ENCODE measurements at regions not wholly inside any gene's neighbourhood (a gene's known extent, or its start where the extent isn't known, plus 50 kb on each side); places are given as distances from the start of the nearest gene placed in this dataset.

GRCh38 chrX:8232406-8232805, 61.3 kb upstream of the VCX2 start:
- no peak for DNase-seq (ENCODE audit: low spot score)

- DNase-seq (ENCODE audit: low spot score), result no peak
These were observed 62.0 kb upstream of the VCX2 start for GRCh38 chrX:8233091-8233490.

GRCh38 chrX:8235026-8235425, 64.0 kb upstream of the VCX2 start:
- DNase-seq (ENCODE audit: low spot score), result no peak

DNA sequence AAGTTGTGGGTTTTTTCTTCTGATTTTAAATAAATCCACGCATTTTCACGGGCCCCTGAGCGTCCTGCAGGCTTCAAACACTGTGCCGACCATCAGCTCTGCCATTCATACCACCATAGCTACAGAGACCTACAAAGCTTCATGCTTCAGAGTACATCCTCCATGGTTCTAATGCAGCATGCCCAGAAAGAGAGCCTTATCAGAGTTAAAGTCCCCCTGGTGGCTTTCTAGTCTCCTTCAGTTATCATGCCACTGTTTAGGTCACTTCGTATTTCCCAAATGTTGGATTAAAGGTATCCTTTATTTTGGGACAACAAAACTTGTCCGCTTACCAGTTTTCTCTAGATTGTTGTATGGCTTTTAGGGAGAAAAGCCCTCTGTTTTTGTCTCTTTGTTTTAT, 66.7 kb upstream of the VCX2 start:
- no peak for DNase-seq (ENCODE audit: low spot score)

GRCh38 chrX:8242431-8243020, 71.5 kb upstream of the VCX2 start:
- no peak for DNase-seq (ENCODE audit: low spot score)

GRCh38 chrX:8244301-8244700, 73.2 kb upstream of the VCX2 start:
- no peak for DNase-seq (ENCODE audit: low spot score)

- no peak for DNase-seq (ENCODE audit: low spot score)
These were observed 74.3 kb upstream of the VCX2 start for GRCh38 chrX:8245411-8245810.

DNA sequence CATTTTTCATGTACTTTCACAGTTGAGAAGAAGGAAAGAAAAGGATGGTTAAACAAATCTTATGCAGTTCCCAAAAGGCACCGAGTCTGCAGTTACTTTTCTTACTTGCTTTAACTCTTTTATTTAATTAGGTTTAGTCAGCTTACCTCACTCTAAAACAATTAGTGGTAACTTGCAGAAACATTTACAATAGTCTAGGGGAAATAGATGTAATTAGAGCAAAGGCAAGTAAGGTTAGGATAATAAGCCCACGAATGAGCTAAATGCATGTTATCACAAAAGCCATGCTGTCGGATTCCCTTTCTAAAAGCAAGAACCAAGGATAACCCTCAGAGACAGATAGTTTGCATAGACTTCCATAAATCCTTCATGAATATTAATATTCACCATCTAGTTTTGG, 82.0 kb upstream of the VCX2 start:
- DNase-seq (ENCODE audit: low spot score), result no peak

DNA sequence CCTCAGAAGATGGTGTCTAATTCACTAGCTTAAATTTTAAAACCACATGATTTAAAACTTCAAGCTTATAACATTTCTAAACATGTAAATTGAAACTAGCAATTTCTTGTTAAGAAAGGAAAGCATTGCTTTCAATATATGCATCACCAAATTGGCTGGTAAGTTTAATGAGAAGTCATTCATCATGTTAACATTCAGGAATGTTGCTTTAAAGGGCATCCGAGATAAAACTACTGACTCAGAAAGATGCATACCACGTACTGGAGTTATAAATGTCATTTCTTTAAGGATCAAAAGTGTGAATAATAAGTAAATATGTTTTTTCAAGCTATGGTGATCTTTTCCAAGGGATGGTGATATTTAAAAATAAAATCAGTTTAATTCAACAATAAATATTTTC, 83.3 kb upstream of the VCX2 start:
- DNase-seq (ENCODE audit: low spot score), result no peak

GRCh38 chrX:8272821-8273220, 101.8 kb upstream of the VCX2 start:
- DNase-seq (ENCODE audit: low spot score), result no peak

- peak; percentile 74 for DNase-seq (ENCODE audit: low spot score)
These were observed 102.4 kb upstream of the VCX2 start for GRCh38 chrX:8273451-8273895.

DNA sequence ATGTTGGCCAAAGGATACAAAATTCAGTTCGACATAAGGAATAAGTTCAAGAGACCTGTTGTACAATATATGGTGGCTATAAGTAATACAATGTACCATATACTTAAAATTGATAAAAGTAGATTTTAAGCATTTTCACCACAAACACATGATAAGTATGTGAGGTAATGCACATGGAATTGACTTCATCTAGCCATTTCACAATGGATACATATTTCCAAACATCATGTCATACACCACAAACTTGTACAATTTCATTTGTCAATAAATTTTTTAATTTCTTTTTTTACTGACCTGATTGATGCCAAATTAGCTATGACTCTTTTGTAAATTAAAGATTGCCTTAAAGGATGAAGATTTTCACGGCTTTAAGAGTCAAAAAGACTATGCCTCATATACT, 103.1 kb upstream of the VCX2 start:
- DNase-seq (ENCODE audit: low spot score), result no peak

GRCh38 chrX:8278557-8278956, 107.5 kb upstream of the VCX2 start:
- peak; percentile 17 for DNase-seq (ENCODE audit: low spot score)

- no peak for DNase-seq (ENCODE audit: low spot score)
These were observed 108.3 kb upstream of the VCX2 start for GRCh38 chrX:8279323-8279722.

GRCh38 chrX:8284131-8284530, 113.1 kb upstream of the VCX2 start:
- peak; percentile 86 for DNase-seq (ENCODE audit: low spot score)

GRCh38 chrX:8288590-8288989, 117.5 kb upstream of the VCX2 start:
- DNase-seq (ENCODE audit: low spot score), result peak; percentile 81

DNA sequence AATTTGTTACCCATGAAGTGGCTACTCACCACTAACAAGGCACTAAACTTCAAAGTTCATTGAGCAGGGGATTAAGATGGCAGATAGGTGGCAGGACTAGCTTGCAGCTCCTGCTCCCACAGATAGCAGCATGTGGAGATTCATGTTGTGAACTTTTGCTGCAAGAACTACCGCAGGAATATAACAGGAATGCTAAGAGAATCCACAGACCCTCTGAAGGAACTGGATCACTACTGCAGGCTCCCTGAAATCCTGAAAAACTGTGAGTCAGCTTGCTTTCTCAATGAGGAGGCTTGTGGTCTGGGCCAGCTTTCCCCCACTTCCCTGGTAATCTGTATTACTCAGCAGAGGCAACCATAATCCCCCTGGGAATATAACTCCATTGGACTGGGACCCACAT, 118.5 kb upstream of the VCX2 start:
- peak; percentile 45 for DNase-seq (ENCODE audit: low spot score)

- DNase-seq (ENCODE audit: low spot score), result no peak
These were observed 126.7 kb upstream of the VCX2 start for GRCh38 chrX:8297766-8298165.

DNA sequence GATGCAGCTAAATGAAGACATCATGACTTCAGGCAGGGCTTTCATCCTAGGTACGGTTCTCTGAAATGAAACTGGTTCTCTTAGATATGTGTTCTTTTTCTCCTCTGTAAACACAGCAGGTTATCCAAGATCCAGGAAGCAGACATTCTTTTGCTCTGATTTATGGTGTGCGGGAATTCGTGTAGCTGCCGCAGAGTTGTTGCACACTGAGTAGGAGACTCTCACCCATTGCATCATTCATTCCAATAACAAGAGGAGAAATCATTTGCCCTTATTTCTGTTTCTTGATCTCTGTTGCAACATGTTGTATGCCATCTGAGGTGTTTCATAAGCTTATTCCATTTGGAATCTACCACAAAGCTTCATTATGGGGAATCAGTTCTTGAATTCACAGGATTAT, 133.6 kb upstream of the VCX2 start:
- no peak for DNase-seq (ENCODE audit: low spot score)

- no peak for DNase-seq (ENCODE audit: low spot score)
These were observed 134.3 kb upstream of the VCX2 start for GRCh38 chrX:8305350-8305749.

- DNase-seq (ENCODE audit: low spot score), result no peak
These were observed 135.3 kb upstream of the VCX2 start for GRCh38 chrX:8306291-8306925.

GRCh38 chrX:8310409-8310808, 139.3 kb upstream of the VCX2 start:
- no peak for DNase-seq (ENCODE audit: low spot score)

- no peak for DNase-seq (ENCODE audit: low spot score)
These were observed 142.8 kb upstream of the VCX2 start for GRCh38 chrX:8313844-8314243.

- DNase-seq (ENCODE audit: low spot score), result no peak
These were observed 143.8 kb upstream of the VCX2 start for GRCh38 chrX:8314881-8315280.
